Small intestine (tissue), 7 donors: ENCODE measurements at regions not wholly inside any gene's neighbourhood (a gene's known extent, or its start where the extent isn't known, plus 50 kb on each side); places are given as distances from the start of the nearest gene placed in this dataset.
"Not testable (repeated sequence)": the region's sequence is repeated elsewhere in the genome, so short reads cannot be mapped to it uniquely, and the experiment has no call there.

Source experiments
- DNase-seq, 2 donors: peaks; one replicate each; pipeline versions ENCODE4 v3.0.0 to v3.0.0-alpha.2; 2013
- FAIRE-seq: peaks from 2 replicates; lab custom pipeline; 2012; peaks lifted over from hg19 to GRCh38; lab: Jason Lieb, UNC
- H3K27ac ChIP-seq, 3 donors: one replicate each; pipeline ENCODE4 v1.5.1; 2013; ENCODE audit warnings: low read length in 2 of 3, mild to moderate bottlenecking in 2 of 3, control low read depth in 1 of 3, inconsistent platforms in 1 of 3, low read depth in 1 of 3, moderate library complexity in 1 of 3
- H3K27me3 ChIP-seq, 3 donors: one replicate each; pipeline ENCODE4 v1.6.1; 2013; ENCODE audit warnings: low read length in 3 of 3, inconsistent platforms in 1 of 3; ENCODE audit not compliant: control insufficient read depth in 3 of 3, insufficient read depth in 3 of 3
- H3K36me3 ChIP-seq, 3 donors: one replicate each; pipeline ENCODE4 v1.6.1; 2013; ENCODE audit warnings: low read length in 3 of 3, inconsistent platforms in 1 of 3, low read depth in 1 of 3, mild to moderate bottlenecking in 1 of 3, moderate library complexity in 1 of 3; ENCODE audit not compliant: control insufficient read depth in 3 of 3, insufficient read depth in 2 of 3
- H3K4me1 ChIP-seq, 3 donors: one replicate each; pipeline ENCODE4 v1.6.1; 2013; ENCODE audit warnings: low read length in 2 of 3, inconsistent platforms in 1 of 3, low read depth in 1 of 3, mild to moderate bottlenecking in 1 of 3, moderate library complexity in 1 of 3; ENCODE audit not compliant: control insufficient read depth in 3 of 3, insufficient read depth in 2 of 3
- H3K4me3 ChIP-seq, 3 donors: one replicate each; pipeline ENCODE4 v1.5.1; 2013; ENCODE audit warnings: low read length in 3 of 3, control low read depth in 1 of 3, inconsistent platforms in 1 of 3, low read depth in 1 of 3, mild to moderate bottlenecking in 1 of 3, moderate library complexity in 1 of 3
- H3K9me3 ChIP-seq, 2 donors: one replicate each; pipeline ENCODE4 v1.6.1; 2013; ENCODE audit warnings: low read depth in 1 of 2, low read length in 1 of 2; ENCODE audit not compliant: control insufficient read depth in 2 of 2, insufficient read depth in 1 of 2
- WGBS, 3 donors: extraction: QIAGEN DNeasy Blood & Tissue Kit; methylation state at CpG; one replicate each; pipeline ENCODE4 v1.1.7; 2013; 5-methylcytosine and 5-hydroxymethylcytosine counted together
- donor health status: healthy with polysubstance abuse.
- donor health status: control.
- donor health status: control.
- donor health status: Bipolar disorder and iron deficiency.
- donor health status: healthy.

DNA sequence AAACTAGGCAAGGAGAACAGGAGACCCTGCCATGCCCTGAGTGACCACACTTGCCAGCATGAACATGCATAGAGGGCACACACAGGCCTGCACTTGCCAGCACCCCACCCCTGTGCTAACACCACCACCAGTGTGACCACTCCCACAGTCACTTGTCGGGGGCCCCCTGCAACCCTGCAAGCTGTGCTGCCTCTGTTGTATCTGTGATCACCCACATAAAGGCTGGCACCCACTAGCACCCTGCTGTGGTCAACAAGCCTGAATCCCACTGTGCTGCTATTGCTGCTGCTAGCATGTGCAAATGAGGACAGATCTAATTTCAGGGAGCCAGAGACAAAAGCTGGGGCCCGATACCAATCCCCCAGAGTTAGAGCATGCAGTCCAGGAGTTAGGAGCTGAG, 217.7 kb downstream of the GIPC2 start:
- WGBS, 3 donors = 44 to 55% (median 49%) methylated on average over 2 of the region's 2 CpGs
- Histone ChIP-seq H3K4me3 (no peak overlapping the region), H3K27ac (no peak overlapping the region), H3K27me3 (no peaks in the 10 kb centered on the region), H3K4me1 (no peaks in the 10 kb centered on the region), H3K9me3 (no peaks in the 10 kb centered on the region), H3K36me3 (no peaks in the 10 kb centered on the region)
- FAIRE-seq = no peak
- no peak for DNase-seq

DNA sequence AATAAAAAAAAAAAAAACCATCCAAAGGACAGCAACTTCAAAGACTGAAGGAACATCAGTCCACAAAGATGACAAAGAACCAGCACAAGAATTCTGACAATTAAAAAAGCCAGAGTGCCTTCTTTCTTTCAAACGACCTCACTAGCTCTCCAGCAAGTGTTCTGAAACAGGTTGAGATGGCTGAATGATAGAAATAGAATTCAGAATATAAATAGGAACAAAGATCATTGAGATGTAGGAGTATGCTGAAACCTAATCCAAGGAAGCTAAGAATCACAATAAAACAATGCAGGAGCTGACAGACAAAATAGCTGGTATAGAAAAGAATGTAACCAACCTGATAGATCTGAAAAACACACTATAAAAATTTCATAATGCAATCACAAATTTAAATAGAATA, 218.2 kb downstream of the GIPC2 start:
- no peak overlapping the region for H3K4me3 ChIP-seq
- no peaks in the 10 kb centered on the region for H3K9me3 ChIP-seq
- H3K4me1 ChIP-seq = no peaks in the 10 kb centered on the region
- WGBS, 3 donors = 3 to 7% (median 5%) methylated on average over 1 of the region's 1 CpG
- DNase-seq (no peak), FAIRE-seq (no peak)
- no peaks in the 10 kb centered on the region for H3K36me3 ChIP-seq
- H3K27me3 ChIP-seq = no peaks in the 10 kb centered on the region
- no peak overlapping the region for H3K27ac ChIP-seq

DNA sequence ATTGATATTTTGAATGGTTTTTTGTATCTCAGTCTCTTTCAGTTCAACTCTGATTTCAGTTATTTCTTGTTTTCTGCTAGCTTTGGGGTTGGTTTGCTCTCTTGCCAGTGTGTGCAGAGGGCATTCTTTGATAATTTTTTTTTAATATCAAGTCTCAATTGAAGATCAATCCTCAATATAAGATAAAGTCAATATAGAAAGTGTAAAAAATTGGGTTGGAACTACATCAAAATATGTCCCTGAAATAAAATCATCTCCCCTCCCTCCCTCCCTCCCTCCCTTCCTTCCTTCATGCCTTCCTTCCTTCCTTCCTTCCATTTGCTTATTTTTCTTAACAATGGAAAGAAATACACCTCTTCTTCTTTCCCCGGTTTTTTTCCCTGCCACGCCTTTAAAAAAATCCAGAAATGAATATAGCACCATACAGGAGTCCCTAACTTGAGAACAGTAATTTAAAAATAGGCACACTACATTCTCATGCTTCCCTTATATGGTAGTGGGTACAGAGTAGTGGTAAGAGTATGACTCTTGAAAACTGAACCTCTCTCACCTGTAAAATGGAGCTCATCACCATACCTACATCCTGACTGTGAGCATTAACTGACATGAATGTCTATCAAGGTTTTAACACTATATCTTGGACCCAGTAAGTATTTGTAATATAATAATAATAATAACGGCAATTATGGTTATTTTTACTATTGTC, 221.9 kb downstream of the GIPC2 start:
- DNase-seq (no peak), FAIRE-seq (no peak)
- H3K9me3 ChIP-seq = no peaks in the 10 kb centered on the region
- no peak overlapping the region for H3K27ac ChIP-seq
- H3K4me1 ChIP-seq = no peaks in the 10 kb centered on the region
- no peaks in the 10 kb centered on the region for H3K27me3 ChIP-seq
- no peaks in the 10 kb centered on the region for H3K36me3 ChIP-seq
- 73 to 84% (median 75%) methylated on average over 3 of the region's 3 CpGs for WGBS, 3 donors
- no peak overlapping the region for H3K4me3 ChIP-seq

DNA sequence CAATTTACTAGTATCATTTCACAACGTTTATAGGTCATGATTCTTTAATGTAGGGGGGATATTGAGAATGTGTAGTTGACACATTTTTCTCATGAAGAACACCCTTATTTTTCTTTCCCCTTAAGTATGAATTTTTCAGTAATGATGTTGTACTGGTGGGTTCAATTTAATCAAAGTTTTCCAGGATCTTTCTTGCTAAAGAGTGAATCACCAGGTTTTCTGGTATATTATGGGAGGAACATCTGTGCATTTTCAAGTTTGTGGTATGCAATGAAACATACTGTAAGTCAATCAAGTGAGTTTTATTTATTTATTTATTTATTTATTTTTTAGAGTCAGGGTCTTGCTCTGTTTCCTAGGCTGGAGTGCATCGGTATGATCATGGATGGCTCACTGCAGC, 221.2 kb upstream of the PTGFR start:
- no peaks in the 10 kb centered on the region for H3K4me1 ChIP-seq
- FAIRE-seq (no peak), DNase-seq (no peak)
- H3K27me3 ChIP-seq = no peaks in the 10 kb centered on the region
- no peak overlapping the region for H3K27ac ChIP-seq
- H3K36me3 ChIP-seq = no peaks in the 10 kb centered on the region
- H3K4me3 ChIP-seq = no peak overlapping the region
- H3K9me3 ChIP-seq = no peaks in the 10 kb centered on the region
- 77 to 80% (median 78%) methylated on average over 2 of the region's 2 CpGs for WGBS, 3 donors

DNA sequence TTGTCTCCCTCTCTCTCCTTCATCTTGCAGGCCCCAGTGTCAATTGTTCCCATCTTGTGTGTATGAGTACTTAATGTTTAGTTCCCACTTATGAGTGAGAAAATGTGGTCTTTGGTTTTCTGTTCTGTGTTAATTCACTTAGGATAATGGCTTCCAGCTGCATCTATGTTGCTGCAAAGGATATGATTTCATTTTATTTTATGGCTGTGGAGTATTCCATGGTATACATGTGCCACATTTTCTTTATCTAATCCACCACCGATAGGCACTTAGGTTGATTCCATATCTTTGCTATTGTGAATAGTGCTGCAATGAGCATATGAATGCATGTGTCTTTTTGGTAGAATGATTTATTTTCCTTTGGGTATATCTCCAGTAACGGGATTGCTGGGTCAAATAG, 219.4 kb upstream of the PTGFR start:
- H3K27me3 ChIP-seq, H3K36me3 ChIP-seq, H3K4me3 ChIP-seq, H3K27ac ChIP-seq, H3K9me3 ChIP-seq, H3K4me1 ChIP-seq, FAIRE-seq, DNase-seq: not testable (repeated sequence)
- WGBS, 3 donors = 76 to 90% (median 85%) methylated on average over 2 of the region's 2 CpGs

DNA sequence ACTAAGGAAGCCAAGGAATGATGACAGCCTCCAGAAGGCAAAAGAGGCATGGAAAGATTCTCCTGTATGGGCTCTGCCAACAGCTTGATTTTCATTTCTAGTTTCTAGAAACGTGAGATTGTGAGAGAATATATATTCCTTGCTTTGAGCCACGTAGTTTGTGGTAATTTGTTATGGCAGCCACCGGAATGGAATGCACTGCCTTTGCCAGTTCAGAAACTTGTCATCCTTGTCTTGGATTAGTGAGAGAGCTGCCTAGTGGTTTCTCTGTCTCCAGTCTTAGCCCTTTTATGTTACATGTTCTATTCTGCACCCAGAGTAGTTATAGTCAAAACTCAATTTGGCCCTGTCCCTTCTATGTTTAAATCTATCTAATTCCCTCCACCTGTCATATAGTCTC, 216.0 kb upstream of the PTGFR start:
- 70 to 81% (median 77%) methylated on average over 3 of the region's 3 CpGs for WGBS, 3 donors
- Histone ChIP-seq H3K4me1 (no peaks in the 10 kb centered on the region), H3K27me3 (no peaks in the 10 kb centered on the region), H3K9me3 (no peaks in the 10 kb centered on the region), H3K27ac (no peak overlapping the region), H3K4me3 (no peak overlapping the region), H3K36me3 (no peaks in the 10 kb centered on the region)
- FAIRE-seq = no peak
- DNase-seq = no peak

DNA sequence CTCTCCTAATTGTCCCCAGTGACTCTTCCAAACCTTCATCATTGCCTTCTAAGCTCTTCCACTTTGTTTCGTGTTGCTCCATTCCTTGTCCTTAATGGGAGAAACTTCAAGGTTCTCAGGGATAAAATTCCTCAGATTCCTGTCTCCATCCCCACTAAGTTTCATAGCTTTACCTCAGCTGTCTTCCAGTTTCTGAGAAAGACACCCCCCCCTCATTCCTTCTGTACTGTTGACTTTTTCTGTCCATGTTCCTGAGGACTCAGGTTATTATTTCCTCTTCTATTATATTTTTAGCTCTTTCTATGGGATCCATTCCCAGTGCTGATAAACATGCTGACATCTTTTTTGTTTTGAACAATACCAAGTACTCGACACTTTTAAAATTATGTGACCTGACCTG, 215.3 kb upstream of the PTGFR start:
- Histone ChIP-seq H3K36me3 (no peaks in the 10 kb centered on the region), H3K4me1 (no peaks in the 10 kb centered on the region), H3K27ac (no peak overlapping the region), H3K27me3 (no peaks in the 10 kb centered on the region), H3K4me3 (no peak overlapping the region), H3K9me3 (no peaks in the 10 kb centered on the region)
- no peak for DNase-seq
- WGBS, 3 donors = 51 to 67% (median 63%) methylated on average over 2 of the region's 2 CpGs
- FAIRE-seq = no peak

DNA sequence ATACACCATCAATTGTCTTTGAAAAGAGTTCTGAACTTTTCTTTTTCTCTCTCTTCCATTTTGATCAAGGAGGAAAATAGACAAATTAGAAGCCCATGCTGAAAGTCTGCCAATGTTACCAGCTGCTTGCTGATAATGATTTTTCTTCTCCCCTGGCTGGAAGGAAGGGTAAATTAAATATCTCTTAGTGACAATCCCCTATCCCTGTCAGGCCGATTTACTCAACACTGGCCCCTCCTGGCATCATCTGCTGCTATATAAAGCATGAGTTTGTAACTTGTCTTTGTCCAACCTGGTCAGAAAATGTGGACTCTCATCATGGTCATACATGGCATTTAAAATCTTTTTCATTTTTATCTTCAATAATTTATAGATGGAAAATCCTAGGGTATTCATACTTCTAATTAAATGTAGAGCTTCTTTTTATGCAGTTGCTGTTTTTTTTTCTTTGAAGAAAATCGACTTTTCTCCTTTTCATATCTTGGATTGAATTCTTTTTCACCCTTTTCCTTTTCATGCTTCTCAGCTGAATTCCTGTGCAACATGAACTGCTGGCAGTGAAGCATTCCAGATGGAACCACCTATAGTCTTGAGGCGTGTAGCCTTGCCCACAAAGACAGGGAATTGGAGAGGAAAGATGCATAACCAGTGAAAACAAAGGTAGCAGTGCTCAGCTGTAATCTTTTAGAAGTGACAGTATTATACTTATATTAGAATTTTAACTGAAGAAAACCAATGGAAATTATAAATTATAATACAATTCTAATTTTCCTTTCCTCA, 214.7 kb upstream of the PTGFR start:
- H3K27ac ChIP-seq = no peak overlapping the region
- no peaks in the 10 kb centered on the region for H3K36me3 ChIP-seq
- WGBS, 3 donors = 56 to 62% (median 61%) methylated on average over 3 of the region's 3 CpGs
- H3K4me1 ChIP-seq = no peaks in the 10 kb centered on the region
- H3K9me3 ChIP-seq = no peaks in the 10 kb centered on the region
- no peak overlapping the region for H3K4me3 ChIP-seq
- DNase-seq (no peak), FAIRE-seq (no peak)
- no peaks in the 10 kb centered on the region for H3K27me3 ChIP-seq
